IMR-90 (cell line): ENCODE measurements at regions not wholly inside any gene's neighbourhood (a gene's known extent, or its start where the extent isn't known, plus 50 kb on each side); places are given as distances from the start of the nearest gene placed in this dataset.

Experiments used
- ATAC-seq: fragments of 200-7000 bp; cut with Tn5 transposase; 2 replicates; pipeline ENCODE4 v1.9.1; 2020; ENCODE audit warnings: low read depth, mild to moderate bottlenecking, moderate library complexity
- BruUV-seq: library from RNA; stranded (reverse); fragments of 400-500 nt; replicated peaks from 2 replicates; lab custom pipeline; 2021; lab: Mats Ljungman, UMichigan
- CTCF ChIA-PET: fragments of 300-600 bp; formaldehyde crosslinking; extraction: SDS; loops from one replicate; lab custom pipeline; 2021; ENCODE audit warnings: antibody characterized with exemption; lab: Yijun Ruan, JAX
- POLR2A ChIA-PET: fragments of 300-600 bp; sonication (Branson Sonifier 250); formaldehyde crosslinking; loops from one replicate; lab custom pipeline; 2022; ENCODE audit warnings: antibody characterized with exemption; ENCODE audit not compliant: unreplicated experiment; lab: Charles Lee
- DNase-seq: peaks from one replicate; pipeline ENCODE4 v3.0.0; 2013
- H2AFZ ChIP-seq: replicated peaks from 2 replicates; pipeline ENCODE3; 2013; ENCODE audit warnings: low read length, mild to moderate bottlenecking; ENCODE audit not compliant: poor library complexity
- H2AK5ac ChIP-seq: 2 replicates; pipeline ENCODE4 v1.6.1; 2013; ENCODE audit warnings: low read depth, low read length, inconsistent platforms
- H2AK9ac ChIP-seq: replicated peaks from 2 replicates; pipeline ENCODE3; 2013; ENCODE audit warnings: mild to moderate bottlenecking, low read depth, low read length, moderate library complexity; ENCODE audit not compliant: poor library complexity
- H2BK120ac ChIP-seq: 2 replicates; pipeline ENCODE4 v1.6.1; 2013; ENCODE audit warnings: low read depth, low read length, inconsistent platforms
- H2BK15ac ChIP-seq: 3 replicates; pipeline ENCODE4 v1.6.1; 2013; ENCODE audit warnings: low read depth, low read length, inconsistent platforms
- H2BK20ac ChIP-seq: 2 replicates; pipeline ENCODE4 v1.6.1; 2013; ENCODE audit warnings: low read depth, mild to moderate bottlenecking, inconsistent platforms, low read length, moderate library complexity
- H2BK5ac ChIP-seq: 2 replicates; pipeline ENCODE4 v1.6.1; 2013; ENCODE audit warnings: mild to moderate bottlenecking, low read depth, low read length, inconsistent platforms; ENCODE audit not compliant: poor library complexity, severe bottlenecking
- H3K14ac ChIP-seq: replicated peaks from 2 replicates; pipeline ENCODE4 v1.6.1; 2013; ENCODE audit warnings: low read depth, low read length, inconsistent platforms
- H3K18ac ChIP-seq: 2 replicates; pipeline ENCODE4 v1.6.1; 2013; ENCODE audit warnings: low read depth, low read length, control low read depth
- H3K23ac ChIP-seq: 2 replicates; pipeline ENCODE4 v1.6.1; 2013; ENCODE audit warnings: low read depth, low read length, inconsistent platforms
- H3K27ac ChIP-seq: 2 replicates; pipeline ENCODE4 v1.5.1; 2013; ENCODE audit warnings: mild to moderate bottlenecking, control low read depth, low read length; ENCODE audit not compliant: insufficient read depth
- H3K27me3 ChIP-seq: 2 replicates; pipeline ENCODE4 v1.6.1; 2013; ENCODE audit warnings: low read length; ENCODE audit not compliant: control insufficient read depth, insufficient read depth
- H3K36me3 ChIP-seq: 2 replicates; pipeline ENCODE4 v1.6.1; 2013; ENCODE audit warnings: low read length, mixed read lengths; ENCODE audit not compliant: control insufficient read depth, insufficient read depth
- H3K4ac ChIP-seq: 2 replicates; pipeline ENCODE4 v1.6.1; 2013; ENCODE audit warnings: low read depth, low read length, inconsistent platforms
- H3K4me1 ChIP-seq: 2 replicates; pipeline ENCODE4 v1.6.1; 2013; ENCODE audit warnings: low read length, mixed read lengths; ENCODE audit not compliant: control insufficient read depth, insufficient read depth
- H3K4me2 ChIP-seq: 2 replicates; pipeline ENCODE4 v1.6.1; 2013; ENCODE audit warnings: low read depth, mild to moderate bottlenecking, control low read depth, low read length, moderate library complexity
- H3K4me3 ChIP-seq: 2 replicates; pipeline ENCODE4 v1.5.1; 2013; ENCODE audit warnings: low read depth, mild to moderate bottlenecking, control low read depth, low read length, moderate library complexity; ENCODE audit not compliant: insufficient read depth
- H3K56ac ChIP-seq: 2 replicates; pipeline ENCODE4 v1.6.1; 2013; ENCODE audit warnings: low read length, inconsistent platforms; ENCODE audit not compliant: insufficient read depth; ENCODE audit errors: extremely low read depth
- H3K79me1 ChIP-seq, 2 experiments: 2 replicates each; pipeline ENCODE4 v1.6.1; 2013; ENCODE audit warnings: low read length in 2 of 2, inconsistent platforms in 1 of 2, low read depth in 1 of 2
- H3K9ac ChIP-seq: 2 replicates; pipeline ENCODE4 v1.6.1; 2013; ENCODE audit warnings: low read depth, low read length, control low read depth
- H3K9me1 ChIP-seq: 2 replicates; pipeline ENCODE4 v1.6.1; 2013; ENCODE audit warnings: low read length, inconsistent platforms; ENCODE audit not compliant: insufficient read depth
- H3K9me3 ChIP-seq: 2 replicates; pipeline ENCODE4 v1.6.1; 2013; ENCODE audit warnings: low read length; ENCODE audit not compliant: control insufficient read depth, insufficient read depth
- H4K20me1 ChIP-seq: 2 replicates; pipeline ENCODE4 v1.6.1; 2013; ENCODE audit warnings: low read length, inconsistent platforms; ENCODE audit not compliant: insufficient read depth
- H4K5ac ChIP-seq: 2 replicates; pipeline ENCODE4 v1.6.1; 2013; ENCODE audit warnings: mild to moderate bottlenecking, low read depth, low read length, control low read depth
- H4K8ac ChIP-seq, 2 experiments: 2 replicates each; pipeline ENCODE4 v1.6.1; 2013; ENCODE audit warnings: low read depth in 2 of 2, low read length in 2 of 2, control low read depth in 1 of 2, inconsistent platforms in 1 of 2
- H4K91ac ChIP-seq: 2 replicates; pipeline ENCODE4 v1.6.1; 2013; ENCODE audit warnings: low read depth, low read length, inconsistent platforms; ENCODE audit not compliant: insufficient read depth
- BHLHE40 ChIP-seq: fragments of 150-350 bp; IDR thresholded peaks from 2 replicates; pipeline ENCODE4 v1.6.1; 2016; ENCODE audit warnings: mild to moderate bottlenecking, low read depth, low read length
- CHD1 ChIP-seq: IDR thresholded peaks from 2 replicates; pipeline ENCODE4 v1.6.1; 2012; ENCODE audit warnings: low read depth, low read length, improper control_type of control experiment
- MAZ ChIP-seq: IDR thresholded peaks from 2 replicates; pipeline ENCODE4 v1.6.1; 2012; ENCODE audit warnings: low read depth, mild to moderate bottlenecking, low read length, improper control_type of control experiment, moderate library complexity, borderline replicate concordance
- POLR2A ChIP-seq: IDR thresholded peaks from 2 replicates; pipeline ENCODE4 v1.6.1; 2012; ENCODE audit warnings: mild to moderate bottlenecking, low read depth, low read length
- RCOR1 ChIP-seq: IDR thresholded peaks from 2 replicates; pipeline ENCODE4 v1.6.1; 2012; ENCODE audit warnings: mild to moderate bottlenecking, low read length, improper control_type of control experiment; ENCODE audit not compliant: insufficient replicate concordance
- SMC3 ChIP-seq: fragments of 150-350 bp; IDR thresholded peaks from 2 replicates; pipeline ENCODE4 v1.6.1; 2016; ENCODE audit warnings: low read depth, mild to moderate bottlenecking, antibody characterized with exemption, low read length, moderate library complexity
- dilution Hi-C: fragments of 300-500 bp; cut with HindIII; formaldehyde crosslinking; loops from one replicate; pipeline ENCODE4 v1.14.3; 2018; ENCODE audit warnings: low sequenced_read_pairs; ENCODE audit not compliant: unreplicated experiment
- in situ Hi-C: fragments of 300-500 bp; cut with MboI; formaldehyde crosslinking; loops from 3 replicates; pipeline ENCODE4 v1.14.3; 2019; ENCODE audit warnings: low sequenced_read_pairs, inconsistent platforms, mixed read lengths
- intact Hi-C: fragments of 100-400 bp; cut with micrococcal nuclease; formaldehyde crosslinking; loops from 2 replicates; pipeline ENCODE4 v1.10.0; 2022
- TF ChIP-seq, protein P1 (sequence below): fragments of 150-350 bp; IDR thresholded peaks from 2 replicates; pipeline ENCODE4 v1.6.1; 2016; ENCODE audit warnings: low read depth, mild to moderate bottlenecking, low read length, moderate library complexity, borderline replicate concordance

DNA sequence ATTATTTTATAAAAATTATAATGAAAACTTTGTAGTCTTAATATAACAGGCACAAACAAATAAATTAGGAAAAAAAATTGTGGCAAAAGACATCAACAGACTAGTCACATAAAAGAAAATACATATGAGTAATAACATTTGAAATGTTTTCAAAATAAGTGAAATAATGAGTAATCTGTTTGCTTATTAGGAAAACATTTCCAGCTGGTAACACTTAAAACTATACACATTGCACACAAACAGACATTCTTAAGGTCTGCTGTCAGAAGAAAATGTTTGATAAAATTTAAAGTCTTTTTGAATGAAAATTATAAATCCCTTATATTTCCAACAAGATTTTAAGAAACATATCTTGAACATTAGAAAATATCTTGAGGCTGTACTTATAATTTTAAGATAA lies 1326.3 kb upstream of the CADM2 start:
- BruUV-seq: no TSS peak
- Histone ChIP-seq H2BK20ac (no peak overlapping the region), H4K8ac (no peak overlapping the region), H4K20me1 (no peaks in the 10 kb centered on the region), H3K4me1 (no peaks in the 10 kb centered on the region), H2AFZ (no peak overlapping the region), H2BK120ac (no peak overlapping the region), H3K27me3 (no peaks in the 10 kb centered on the region), H3K9ac (no peak overlapping the region), H2AK5ac (no peak overlapping the region), H4K91ac (no peak overlapping the region), H3K9me3 (peaks cover 2% of the 10 kb centered on the region; the same call in 1 of the 2 replicates), H2AK9ac (no peak overlapping the region), H3K4ac (no peak overlapping the region), H3K4me3 (no peak overlapping the region), H3K56ac (no peak overlapping the region), H3K18ac (no peak overlapping the region), H2BK15ac (no peak overlapping the region), H3K36me3 (no peaks in the 10 kb centered on the region), H3K4me2 (no peak overlapping the region), H3K14ac (no peak overlapping the region), H3K27ac (no peak overlapping the region), H3K79me1 (no peaks in the 10 kb centered on the region), H4K5ac (no peak overlapping the region), H2BK5ac (no peak overlapping the region), H3K9me1 (no peaks in the 10 kb centered on the region), H3K23ac (no peak overlapping the region)
- no peak for ATAC-seq
- dilution Hi-C loops (no loop called here), in situ Hi-C loops (no loop called here), intact Hi-C loops (no loop called here)
- no peak for DNase-seq
- TF ChIP-seq, protein P1, sequence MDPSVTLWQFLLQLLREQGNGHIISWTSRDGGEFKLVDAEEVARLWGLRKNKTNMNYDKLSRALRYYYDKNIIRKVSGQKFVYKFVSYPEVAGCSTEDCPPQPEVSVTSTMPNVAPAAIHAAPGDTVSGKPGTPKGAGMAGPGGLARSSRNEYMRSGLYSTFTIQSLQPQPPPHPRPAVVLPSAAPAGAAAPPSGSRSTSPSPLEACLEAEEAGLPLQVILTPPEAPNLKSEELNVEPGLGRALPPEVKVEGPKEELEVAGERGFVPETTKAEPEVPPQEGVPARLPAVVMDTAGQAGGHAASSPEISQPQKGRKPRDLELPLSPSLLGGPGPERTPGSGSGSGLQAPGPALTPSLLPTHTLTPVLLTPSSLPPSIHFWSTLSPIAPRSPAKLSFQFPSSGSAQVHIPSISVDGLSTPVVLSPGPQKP: no peak
- no peak for TF ChIP-seq RCOR1
- no peak for TF ChIP-seq POLR2A
- no peak for TF ChIP-seq SMC3
- no peak for TF ChIP-seq CHD1
- no peak for TF ChIP-seq MAZ
- no peak for TF ChIP-seq BHLHE40
- CTCF ChIA-PET: no interaction called here
- POLR2A ChIA-PET: no interaction called here
